T47D (cell line): ENCODE measurements at regions not wholly inside any gene's neighbourhood (a gene's known extent, or its start where the extent isn't known, plus 50 kb on each side); places are given as distances from the start of the nearest gene placed in this dataset.

Experiments
- DNase-seq, 2 experiments: peaks; one replicate each; pipeline versions ENCODE4 v3.0.0 to v3.0.0-alpha.2; 2011 to 2012; ENCODE audit warnings: low read depth in 1 of 2, low spot score in 1 of 2
- JUND ChIP-seq: IDR thresholded peaks from 2 replicates; pipeline ENCODE4 v1.6.1; 2012; ENCODE audit warnings: low read depth
- in situ Hi-C: cut with HindIII; loops from 2 replicates; pipeline ENCODE4 v1.10.0; 2016; ENCODE audit warnings: low sequenced_read_pairs, low pct_unique_long_range_greater_than_20kb

DNA sequence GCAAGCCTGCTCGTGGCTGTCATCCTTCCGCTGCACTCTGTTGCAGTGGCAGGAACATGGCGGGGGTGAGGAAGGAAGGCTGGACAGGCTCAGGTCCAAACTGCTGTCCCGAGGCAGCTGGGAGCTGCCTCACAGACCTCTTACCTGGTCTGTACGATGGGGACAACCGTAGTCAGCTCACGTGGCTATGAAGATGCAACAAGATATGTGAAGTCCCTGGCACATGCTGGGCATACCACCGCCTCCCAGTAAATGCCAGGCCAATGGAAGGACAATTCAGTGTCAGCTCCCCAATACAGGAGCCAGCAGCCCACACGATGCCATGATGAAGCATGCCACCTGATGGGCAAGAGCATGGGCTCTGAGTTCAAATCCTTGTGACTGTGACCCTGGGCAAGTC is 344.4 kb downstream of the CYRIA start:
- TF ChIP-seq JUND, result no peak
- in situ Hi-C loops, result no loop called here
- DNase-seq, result no peak

GRCh38 chr2:16320716-16321115 is 344.9 kb downstream of the CYRIA start:
- DNase-seq, result no peak
- no peak for TF ChIP-seq JUND
- in situ Hi-C loops, result no loop called here

DNA sequence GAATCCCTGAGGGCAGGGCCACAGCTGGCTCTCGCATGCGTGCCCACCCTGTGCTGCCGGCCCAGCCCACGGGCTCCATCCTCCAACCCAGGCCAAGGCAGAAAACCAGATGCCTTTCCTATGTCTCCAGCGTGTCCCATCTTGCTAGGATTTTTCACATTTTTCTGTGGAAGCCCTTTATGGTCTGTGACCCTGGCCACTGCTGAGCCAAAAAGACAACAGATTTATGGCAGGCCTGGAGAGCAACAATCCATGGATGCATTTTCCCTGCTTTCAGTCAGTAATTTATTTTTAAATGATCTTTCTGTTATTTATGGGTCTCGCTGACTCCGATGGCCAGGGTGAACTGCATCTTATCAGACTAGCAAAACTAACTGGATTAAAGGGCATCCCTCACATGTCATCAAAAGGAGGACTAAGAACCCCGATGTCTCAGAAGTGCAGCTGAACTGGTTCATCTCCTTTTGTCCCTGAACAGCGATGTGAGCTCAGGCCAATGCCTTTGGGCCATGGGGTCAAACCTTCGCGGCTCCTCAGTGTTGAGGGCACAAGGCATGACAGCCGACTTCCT is 346.0 kb downstream of the CYRIA start:
- DNase-seq, result no peak
- no peak for TF ChIP-seq JUND

GRCh38 chr2:16318474-16319195 is 347.0 kb downstream of the CYRIA start:
- in situ Hi-C loops, result no loop called here
- DNase-seq, result no peak
- TF ChIP-seq JUND, result no peak

More for the DNA sequence above, 346.0 kb downstream of the CYRIA start:
- in situ Hi-C loops, result no loop called here

GRCh38 chr2:16318051-16318450 is 347.6 kb downstream of the CYRIA start:
- in situ Hi-C loops, result no loop called here
- no peak for TF ChIP-seq JUND
- DNase-seq, result no peak

DNA sequence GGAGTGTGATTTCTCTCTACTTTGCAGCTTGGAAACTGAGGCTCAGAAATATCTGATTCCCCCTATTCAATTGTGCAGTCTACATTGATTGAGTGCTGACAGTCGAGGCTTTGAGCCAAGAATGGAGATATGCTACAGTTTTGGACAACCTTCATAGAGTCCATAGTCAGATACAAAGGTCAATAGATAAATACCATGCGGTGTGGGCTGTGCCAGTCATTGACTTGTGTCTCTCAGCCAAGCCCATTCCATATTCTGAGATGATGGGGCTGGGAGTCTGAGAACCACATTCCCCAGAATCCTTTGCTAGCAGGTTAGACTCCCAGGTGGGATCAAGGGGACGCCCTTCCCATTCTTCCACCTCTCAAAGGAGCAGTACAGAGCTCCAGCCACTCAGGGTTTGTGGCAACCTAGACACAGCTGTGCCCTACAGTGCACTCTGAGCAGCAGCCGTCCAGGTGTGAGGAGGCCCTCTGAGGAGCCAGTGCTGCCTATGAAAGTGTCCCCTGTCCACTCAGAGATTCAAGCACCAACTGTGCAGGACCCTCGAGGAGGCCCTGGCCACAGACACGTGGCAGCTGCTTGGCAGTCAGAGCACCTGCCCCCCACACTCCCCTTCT is 348.3 kb downstream of the CYRIA start:
- in situ Hi-C loops, result no loop called here
- no peak for DNase-seq
- no peak for TF ChIP-seq JUND

DNA sequence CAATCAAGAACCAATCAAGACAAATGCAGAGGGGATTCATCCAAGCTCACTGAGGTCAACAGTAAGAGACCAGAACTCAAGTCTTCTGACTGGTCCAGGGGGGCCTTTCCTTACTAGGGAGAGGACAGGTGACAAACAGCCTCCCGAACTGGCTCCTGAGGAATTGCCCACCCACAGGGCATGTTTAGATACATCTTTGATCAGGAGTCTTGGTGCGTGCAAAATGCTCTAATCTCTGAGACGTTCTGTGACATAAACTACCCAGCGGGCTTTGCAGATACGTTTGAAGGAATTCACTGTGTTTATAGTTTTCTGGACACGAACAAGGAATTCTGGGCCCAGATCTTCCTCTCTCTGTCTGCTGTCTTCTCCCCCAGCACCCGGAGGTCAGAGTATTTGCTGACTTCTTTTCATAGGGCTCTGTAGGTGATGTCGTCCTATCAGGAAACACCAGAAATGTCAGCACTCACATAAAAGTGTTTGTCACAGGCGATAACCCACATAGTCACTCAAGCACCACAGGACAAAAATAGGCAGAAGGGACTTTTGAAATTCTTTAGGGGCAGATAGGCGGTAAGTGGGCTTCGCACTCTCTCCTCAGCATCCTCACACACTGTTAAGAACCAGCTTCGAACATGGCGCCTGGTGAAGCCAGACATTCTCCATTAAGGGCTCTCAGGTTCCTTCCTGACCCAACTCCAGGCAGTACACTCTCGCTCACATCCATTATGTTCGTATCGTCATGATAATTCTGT is 349.0 kb downstream of the CYRIA start:
- in situ Hi-C loops, result no loop called here
- DNase-seq, result no peak
- TF ChIP-seq JUND, result no peak

DNA sequence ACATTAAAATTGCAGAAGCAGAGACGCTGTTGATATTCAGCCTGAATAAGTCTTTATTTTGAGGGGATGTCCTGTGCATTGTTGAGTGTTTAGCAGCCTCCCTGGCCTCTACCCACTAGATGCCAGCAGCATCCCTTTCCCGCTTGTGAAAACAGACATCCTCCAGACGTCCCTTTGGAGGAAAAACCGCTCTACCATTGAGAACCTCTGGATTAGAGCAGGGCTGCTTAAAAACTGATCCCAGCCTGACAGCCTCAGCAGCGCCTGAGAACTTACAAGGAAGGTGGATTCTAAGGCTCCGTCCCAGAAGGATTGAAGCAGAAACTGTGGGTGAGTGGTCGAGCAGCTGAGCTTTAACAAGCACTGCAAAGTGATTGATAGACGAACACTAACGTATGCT is 349.7 kb downstream of the CYRIA start:
- no peak for DNase-seq
- in situ Hi-C loops, result no loop called here
- TF ChIP-seq JUND, result no peak

- no peak for DNase-seq
- in situ Hi-C loops, result no loop called here
- no peak for TF ChIP-seq JUND
These were observed 350.2 kb downstream of the CYRIA start for GRCh38 chr2:16315458-16315835.

DNA sequence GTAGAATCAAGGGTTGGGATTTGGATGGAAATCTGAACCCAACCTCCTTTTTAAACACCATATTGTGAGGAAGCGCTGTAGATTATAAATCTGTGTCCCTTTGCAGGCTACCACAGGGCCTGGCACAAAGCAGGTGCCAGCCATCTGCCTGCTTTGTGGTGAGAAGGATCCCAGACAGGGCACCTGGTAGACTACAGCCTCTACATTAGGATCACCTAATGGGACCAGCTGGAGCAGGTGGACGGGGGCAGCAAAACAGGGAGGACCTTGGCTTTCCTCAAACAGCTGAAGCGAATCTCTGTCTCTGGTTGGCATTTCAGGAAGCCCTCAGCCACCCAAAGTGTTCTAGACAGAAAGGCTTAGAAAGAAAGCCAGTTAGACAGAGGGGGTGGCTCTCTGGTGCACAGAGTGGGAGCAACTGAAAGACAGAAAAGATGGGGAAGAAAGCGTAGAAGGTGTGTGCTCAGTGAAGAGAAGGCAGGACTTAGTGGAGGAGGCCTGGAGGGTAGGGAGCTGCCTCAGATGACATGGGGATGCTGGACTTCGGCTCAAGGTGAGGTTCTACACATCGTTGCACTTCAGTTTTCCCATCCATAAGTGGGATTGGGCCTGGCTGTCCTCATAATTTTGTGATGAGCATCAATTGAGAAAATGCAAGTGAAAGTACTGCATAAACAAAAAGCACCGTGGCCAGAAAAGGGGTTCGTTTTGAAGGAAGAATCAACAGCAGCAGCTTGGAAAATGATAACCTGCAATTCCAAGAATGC is 350.8 kb downstream of the CYRIA start:
- in situ Hi-C loops, result no loop called here
- TF ChIP-seq JUND, result no peak
- DNase-seq, result no peak

- TF ChIP-seq JUND, result no peak
- in situ Hi-C loops, result no loop called here
- no peak for DNase-seq
These were observed 351.6 kb downstream of the CYRIA start for GRCh38 chr2:16314001-16314400.

GRCh38 chr2:16313235-16313975 is 352.2 kb downstream of the CYRIA start:
- no peak for DNase-seq
- in situ Hi-C loops, result no loop called here
- TF ChIP-seq JUND, result no peak
